Stomach (tissue), 8 donors: ENCODE measurements at regions not wholly inside any gene's neighbourhood (a gene's known extent, or its start where the extent isn't known, plus 50 kb on each side); places are given as distances from the start of the nearest gene placed in this dataset.

ENCODE experiments used
- DNase-seq, 2 donors: peaks; one replicate each; pipeline versions ENCODE4 v3.0.0 to v3.0.0-alpha.2; 2013 to 2019
- H3K27ac ChIP-seq, 5 donors: fragments of 200-600 bp in 4 of 5; sonication (generic) in 4 of 5; one replicate each; pipeline ENCODE4 v1.5.1; 2013 to 2019; ENCODE audit warnings: mild to moderate bottlenecking in 1 of 5, moderate library complexity in 1 of 5
- H3K27me3 ChIP-seq, 3 donors: fragments of 200-600 bp; sonication (generic); one replicate each; pipeline ENCODE4 v1.5.1; 2017 to 2019; ENCODE audit warnings: mixed run types in 1 of 3
- H3K36me3 ChIP-seq, 4 donors: fragments of 200-600 bp; sonication (generic); 1 replicate in 3 of 4; 2 replicates in 1 of 4; pipeline ENCODE4 v1.5.1; 2016 to 2019
- H3K4me1 ChIP-seq, 4 donors: fragments of 200-600 bp; sonication (generic); one replicate each; pipeline ENCODE4 v1.5.1; 2016 to 2019
- H3K4me3 ChIP-seq, 4 donors: fragments of 200-600 bp; sonication (generic) in 3 of 4; one replicate each; pipeline ENCODE4 v1.5.1; 2016 to 2019; ENCODE audit warnings: mild to moderate bottlenecking in 1 of 4
- H3K9me3 ChIP-seq, 4 donors: fragments of 200-600 bp; sonication (generic); one replicate each; pipeline ENCODE4 v1.5.1; 2016 to 2019
- CTCF ChIP-seq, 7 experiments: fragments of 450-650 bp in 4 of 7; fragments of 200-600 bp in 3 of 7; sonication (generic) in 3 of 7; IDR thresholded peaks; one replicate each; pipeline ENCODE4 v1.5.1; 2016 to 2019; ENCODE audit warnings: antibody characterized with exemption in 7 of 7, control low read depth in 2 of 7, mild to moderate bottlenecking in 1 of 7
- EP300 ChIP-seq: sonication (generic); formaldehyde crosslinking; IDR thresholded peaks from one replicate; pipeline ENCODE4 v1.6.1; 2017; ENCODE audit warnings: antibody characterized with exemption
- POLR2A ChIP-seq, 4 donors: fragments of 450-650 bp; IDR thresholded peaks; one replicate each; pipeline ENCODE4 v1.6.1; 2016; ENCODE audit warnings: antibody characterized with exemption in 4 of 4, control low read depth in 2 of 4, mild to moderate bottlenecking in 1 of 4, moderate library complexity in 1 of 4
- POLR2AphosphoS5 ChIP-seq, 3 donors: sonication (generic); formaldehyde crosslinking; IDR thresholded peaks; one replicate each; pipeline ENCODE4 v1.6.1; 2016; ENCODE audit warnings: antibody characterized with exemption in 3 of 3
- WGBS, 5 donors: extraction: QIAGEN DNeasy Blood & Tissue Kit in 3 of 5; methylation state at CpG; one replicate each; pipeline versions ENCODE4 v1.1.5 to v1.1.7; 2013 to 2018; 5-methylcytosine and 5-hydroxymethylcytosine counted together
- intact Hi-C: fragments of 100-400 bp; cut with DNase I; formaldehyde crosslinking; loops from one replicate; pipeline ENCODE4 v1.15.1; 2023; ENCODE audit warnings: low total_unique reads
- donor health status: healthy with polysubstance abuse.
- donor health status: Bipolar disorder and iron deficiency.
- donor health status: healthy.

DNA sequence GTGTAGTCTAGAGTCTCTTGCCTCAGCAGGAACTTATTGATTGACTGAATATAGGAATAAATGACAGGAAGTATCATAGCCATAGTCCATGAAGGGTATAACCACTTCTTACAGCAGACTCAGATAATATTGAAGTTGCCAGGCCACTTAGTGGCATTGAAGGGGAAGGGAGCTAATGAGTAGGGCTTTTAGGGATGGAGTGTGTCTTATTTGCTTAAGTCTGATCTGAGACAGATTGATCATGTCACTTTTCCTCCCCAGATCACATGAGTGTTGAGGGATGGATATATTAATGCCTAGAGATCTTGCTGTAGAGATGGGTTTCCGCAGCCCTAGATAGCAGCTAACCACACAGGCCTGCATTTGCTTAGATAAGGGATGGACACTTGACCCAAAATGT, 62.2 kb upstream of the NBEA start:
- no peaks in the 10 kb centered on the region for H3K27me3 ChIP-seq
- H3K4me1 ChIP-seq, result no peaks in the 10 kb centered on the region
- H3K36me3 ChIP-seq, result no peaks in the 10 kb centered on the region
- H3K9me3 ChIP-seq, result no peaks in the 10 kb centered on the region
- TF ChIP-seq CTCF (IDR thresholded peaks at IDR 0.05) (no peak), POLR2A (IDR thresholded peaks at IDR 0.05) (no peak), EP300 (no peak), POLR2AphosphoS5 (IDR thresholded peaks at IDR 0.05) (no peak)
- 87 to 93% (median 92%) methylated on average over 1 of the region's 1 CpG for WGBS, 5 donors
- intact Hi-C loops, result no loop called here
- no peak for DNase-seq
- no peak overlapping the region for H3K4me3 ChIP-seq
- no peak overlapping the region for H3K27ac ChIP-seq

- peaks cover 0 to 3% (median 0%) of the 10 kb centered on the region in 4 donors for H3K4me1 ChIP-seq
- 71 to 84% (median 74%) methylated on average over 2 of the region's 2 CpGs for WGBS, 5 donors
- H3K4me3 ChIP-seq, result no peak overlapping the region
- no peaks in the 10 kb centered on the region for H3K9me3 ChIP-seq
- DNase-seq, result no peak
- H3K27ac ChIP-seq, result no peak overlapping the region
- no peaks in the 10 kb centered on the region for H3K27me3 ChIP-seq
- intact Hi-C loops, result no loop called here
- TF ChIP-seq EP300 (no peak), POLR2AphosphoS5 (IDR thresholded peaks at IDR 0.05) (no peak)
- H3K36me3 ChIP-seq, result no peaks in the 10 kb centered on the region
These were observed 60.6 kb upstream of the NBEA start for GRCh38 chr13:34881494-34881893.

GRCh38 chr13:34883396-34883795, 58.7 kb upstream of the NBEA start:
- peaks cover 0 to 5% (median 0%) of the 10 kb centered on the region in 4 donors for H3K4me1 ChIP-seq
- H3K27ac ChIP-seq, result no peak overlapping the region
- WGBS, 5 donors, result 60 to 74% (median 64%) methylated on average over 6 of the region's 6 CpGs
- no peak overlapping the region for H3K4me3 ChIP-seq
- no peaks in the 10 kb centered on the region for H3K36me3 ChIP-seq
- peak in 1 of 2 donors; percentile 29 for DNase-seq
- no peaks in the 10 kb centered on the region for H3K27me3 ChIP-seq
- TF ChIP-seq CTCF (IDR thresholded peaks at IDR 0.05), result no peak
- TF ChIP-seq EP300, result no peak
- no peak for TF ChIP-seq POLR2A (IDR thresholded peaks at IDR 0.05)
- no peak for TF ChIP-seq POLR2AphosphoS5 (IDR thresholded peaks at IDR 0.05)
- intact Hi-C loops, result no loop called here
- H3K9me3 ChIP-seq, result no peaks in the 10 kb centered on the region

DNA sequence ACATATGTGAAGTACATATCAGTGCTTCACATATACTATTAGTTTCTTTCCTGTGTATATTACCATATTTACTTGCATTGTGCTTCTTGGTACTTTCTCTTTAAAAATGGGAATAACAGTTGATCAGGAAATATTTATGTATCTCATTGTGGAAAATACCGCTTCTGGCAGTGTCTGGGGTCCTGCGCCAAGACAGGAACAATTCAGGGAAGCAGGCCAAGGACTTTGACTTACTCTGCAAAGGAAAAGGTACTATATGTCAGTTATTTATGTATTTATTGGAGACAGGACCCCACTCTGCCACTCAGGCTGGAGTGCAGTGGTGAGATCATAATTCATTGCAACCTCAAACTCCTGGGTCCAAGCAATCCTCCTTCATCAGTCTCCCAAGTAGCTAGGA, 57.7 kb upstream of the NBEA start:
- no peak overlapping the region for H3K27ac ChIP-seq
- no peak overlapping the region for H3K4me3 ChIP-seq
- DNase-seq, result peak in 1 of 2 donors; percentile 6
- intact Hi-C loops, result no loop called here
- H3K9me3 ChIP-seq, result no peaks in the 10 kb centered on the region
- no peaks in the 10 kb centered on the region for H3K36me3 ChIP-seq
- no peaks in the 10 kb centered on the region for H3K27me3 ChIP-seq
- TF ChIP-seq POLR2A (IDR thresholded peaks at IDR 0.05) (no peak), EP300 (no peak), CTCF (IDR thresholded peaks at IDR 0.05) (no peak), POLR2AphosphoS5 (IDR thresholded peaks at IDR 0.05) (no peak)
- 69 to 88% (median 81%) methylated on average over 2 of the region's 2 CpGs for WGBS, 5 donors
- peaks cover 0 to 5% (median 0%) of the 10 kb centered on the region in 4 donors for H3K4me1 ChIP-seq

- Histone ChIP-seq H3K27ac (no peak overlapping the region), H3K9me3 (no peaks in the 10 kb centered on the region), H3K4me1 (peaks cover 0 to 5% (median 0%) of the 10 kb centered on the region in 4 donors), H3K27me3 (no peaks in the 10 kb centered on the region), H3K4me3 (no peak overlapping the region), H3K36me3 (no peaks in the 10 kb centered on the region)
- no peak for TF ChIP-seq CTCF (IDR thresholded peaks at IDR 0.05)
- no peak for TF ChIP-seq POLR2AphosphoS5 (IDR thresholded peaks at IDR 0.05)
- TF ChIP-seq EP300, result no peak
- TF ChIP-seq POLR2A (IDR thresholded peaks at IDR 0.05), result no peak
- WGBS, 5 donors, result 46 to 57% (median 54%) methylated on average over 2 of the region's 2 CpGs
- intact Hi-C loops, result no loop called here
- DNase-seq, result peak in 1 of 2 donors; percentile 23
These were observed 55.8 kb upstream of the NBEA start for GRCh38 chr13:34886121-34886875.
